H1 (cell line): ENCODE measurements at regions not wholly inside any gene's neighbourhood (a gene's known extent, or its start where the extent isn't known, plus 50 kb on each side); places are given as distances from the start of the nearest gene placed in this dataset.
A peak's percentile ranks its signal among the peaks of the same experiment; 100 is the strongest.

Experiments used
- CTCF ChIA-PET: fragments of 300-600 bp; sonication (Branson Sonifier 250); formaldehyde crosslinking; loops from one replicate; lab custom pipeline; 2021; ENCODE audit not compliant: partially characterized antibody; lab: Charles Lee
- POLR2A ChIA-PET: fragments of 300-600 bp; sonication (Branson Sonifier 250); formaldehyde crosslinking; loops from one replicate; lab custom pipeline; 2021; ENCODE audit warnings: inconsistent platforms; ENCODE audit not compliant: partially characterized antibody; lab: Charles Lee
- DNase-seq, 2 experiments: peaks; one replicate each; pipeline versions ENCODE4 v3.0.0 to v3.0.0-alpha.2; 2010 to 2022; ENCODE audit warnings: low spot score in 2 of 2, low read depth in 1 of 2, mixed read lengths in 1 of 2
- FAIRE-seq: peaks from 2 replicates; lab custom pipeline; 2011; peaks lifted over from hg19 to GRCh38; lab: Jason Lieb, UNC
- H2AFZ ChIP-seq: 2 replicates; pipeline ENCODE4 v1.8.1; 2012; ENCODE audit warnings: low read length, inconsistent platforms
- H2AK5ac ChIP-seq: 2 replicates; pipeline ENCODE4 v1.6.1; 2013; ENCODE audit warnings: low read depth, low read length
- H2BK120ac ChIP-seq: replicated peaks from 2 replicates; pipeline ENCODE3; 2013; ENCODE audit warnings: low read depth, low read length, inconsistent platforms
- H2BK12ac ChIP-seq: 2 replicates; pipeline ENCODE4 v1.6.1; 2013; ENCODE audit warnings: low read depth, low read length
- H2BK15ac ChIP-seq: 2 replicates; pipeline ENCODE4 v1.6.1; 2013; ENCODE audit warnings: low read length
- H2BK20ac ChIP-seq: 2 replicates; pipeline ENCODE4 v1.6.1; 2013; ENCODE audit warnings: low read length
- H2BK5ac ChIP-seq: 2 replicates; pipeline ENCODE4 v1.6.1; 2013; ENCODE audit warnings: low read depth, low read length
- H3K14ac ChIP-seq: 2 replicates; pipeline ENCODE4 v1.6.1; 2013; ENCODE audit warnings: inconsistent platforms; ENCODE audit not compliant: insufficient read length
- H3K18ac ChIP-seq: 2 replicates; pipeline ENCODE4 v1.6.1; 2013; ENCODE audit warnings: low read length; ENCODE audit errors: extremely low read depth
- H3K23ac ChIP-seq: 2 replicates; pipeline ENCODE4 v1.6.1; 2013; ENCODE audit warnings: inconsistent platforms; ENCODE audit not compliant: insufficient read length
- H3K23me2 ChIP-seq: 2 replicates; pipeline ENCODE4 v1.6.1; 2013; ENCODE audit warnings: low read depth, low read length
- H3K27ac ChIP-seq: 2 replicates; pipeline ENCODE4 v1.6.1; 2011; ENCODE audit warnings: low read depth, low read length, inconsistent platforms
- H3K27me3 ChIP-seq, 4 experiments: replicated peaks in 1 of 4; 1 replicate in 1 of 4; 2 replicates in 3 of 4; pipeline versions ENCODE4 v1.6.1 to v1.8.1; 2011 to 2013; ENCODE audit warnings: low read length in 3 of 4, mild to moderate bottlenecking in 3 of 4, inconsistent platforms in 2 of 4, mixed read lengths in 2 of 4, moderate library complexity in 1 of 4; ENCODE audit not compliant: control insufficient read depth in 3 of 4, insufficient read depth in 3 of 4; ENCODE audit errors: extremely low read depth in 1 of 4
- H3K36me3 ChIP-seq, 4 experiments: 2 replicates each; pipeline versions ENCODE4 v1.6.1 to v1.8.1; 2011 to 2013; ENCODE audit warnings: mild to moderate bottlenecking in 4 of 4, low read length in 3 of 4, moderate library complexity in 2 of 4, control low read depth in 1 of 4, inconsistent platforms in 1 of 4; ENCODE audit not compliant: insufficient read depth in 4 of 4, control insufficient read depth in 2 of 4
- H3K4ac ChIP-seq: replicated peaks from 2 replicates; pipeline ENCODE3; 2013; ENCODE audit warnings: low read length, low read depth, mixed read lengths, inconsistent platforms; ENCODE audit not compliant: insufficient read length
- H3K4me1 ChIP-seq, 4 experiments: replicated peaks in 1 of 4; 1 replicate in 1 of 4; 2 replicates in 3 of 4; pipeline versions ENCODE4 v1.6.1 to v1.8.1; 2011 to 2013; ENCODE audit warnings: low read length in 3 of 4, inconsistent platforms in 2 of 4, mixed read lengths in 1 of 4; ENCODE audit not compliant: insufficient read depth in 4 of 4, control insufficient read depth in 3 of 4
- H3K4me2 ChIP-seq, 2 experiments: 2 replicates each; pipeline versions ENCODE4 v1.6.1 to v1.8.1; 2011 to 2013; ENCODE audit warnings: low read depth in 2 of 2, low read length in 2 of 2, control low read depth in 1 of 2, inconsistent platforms in 1 of 2, mild to moderate bottlenecking in 1 of 2; ENCODE audit not compliant: insufficient read depth in 1 of 2
- H3K4me3 ChIP-seq, 4 experiments: fragments of 200-600, 300-600 bp in 1 of 4; sonication (generic), shearing (Covaris generic), sonication (Bioruptor Twin) in 1 of 4; 2 replicates each; pipeline versions ENCODE4 v1.5.1 to v1.8.1; 2011 to 2016; ENCODE audit warnings: low read length in 4 of 4, low read depth in 3 of 4, control low read depth in 2 of 4, inconsistent platforms in 2 of 4, mild to moderate bottlenecking in 2 of 4, mixed read lengths in 1 of 4, moderate library complexity in 1 of 4; ENCODE audit not compliant: insufficient read depth in 2 of 4; ENCODE audit errors: extremely low read depth in 1 of 4
- H3K56ac ChIP-seq: replicated peaks from 2 replicates; pipeline ENCODE3; 2013; ENCODE audit warnings: low read depth, mild to moderate bottlenecking, mixed read lengths, low read length, inconsistent platforms; ENCODE audit not compliant: insufficient read length
- H3K79me1 ChIP-seq: 2 replicates; pipeline ENCODE4 v1.6.1; 2013; ENCODE audit warnings: low read depth, low read length, control low read depth
- H3K79me2 ChIP-seq, 2 experiments: 2 replicates each; pipeline versions ENCODE4 v1.6.1 to v1.8.1; 2012 to 2013; ENCODE audit warnings: low read length in 2 of 2, mild to moderate bottlenecking in 2 of 2, inconsistent platforms in 1 of 2; ENCODE audit not compliant: insufficient read depth in 2 of 2, control insufficient read depth in 1 of 2
- H3K9ac ChIP-seq, 4 experiments: replicated peaks in 1 of 4; 1 replicate in 1 of 4; 2 replicates in 3 of 4; pipeline versions ENCODE4 v1.6.1 to v1.8.1; 2011 to 2013; ENCODE audit warnings: low read depth in 3 of 4, low read length in 3 of 4, control low read depth in 2 of 4, mild to moderate bottlenecking in 2 of 4, moderate library complexity in 2 of 4, inconsistent platforms in 1 of 4; ENCODE audit errors: extremely low read depth in 1 of 4
- H3K9me3 ChIP-seq, 2 experiments: 2 replicates each; pipeline versions ENCODE4 v1.6.1 to v1.8.1; 2012 to 2013; ENCODE audit warnings: mild to moderate bottlenecking in 2 of 2, moderate library complexity in 2 of 2, control low read depth in 1 of 2, inconsistent platforms in 1 of 2, low read depth in 1 of 2, low read length in 1 of 2, mixed read lengths in 1 of 2; ENCODE audit not compliant: insufficient read depth in 2 of 2
- H4K20me1 ChIP-seq, 2 experiments: replicated peaks in 1 of 2; 2 replicates each; pipeline versions ENCODE3 to v1.8.1; 2011 to 2013; ENCODE audit warnings: inconsistent platforms in 2 of 2, low read length in 2 of 2, mild to moderate bottlenecking in 1 of 2; ENCODE audit not compliant: insufficient read depth in 2 of 2, control insufficient read depth in 1 of 2
- H4K5ac ChIP-seq: 2 replicates; pipeline ENCODE4 v1.6.1; 2013; ENCODE audit warnings: low read length, low read depth, mixed read lengths, inconsistent platforms; ENCODE audit not compliant: insufficient read length
- H4K8ac ChIP-seq: 2 replicates; pipeline ENCODE4 v1.8.0; 2013; ENCODE audit warnings: mild to moderate bottlenecking, moderate library complexity, low read length, inconsistent platforms; ENCODE audit not compliant: insufficient read depth; ENCODE audit errors: extremely low read depth
- H4K91ac ChIP-seq: replicated peaks from 2 replicates; pipeline ENCODE3; 2013; ENCODE audit warnings: low read length, mixed read lengths, inconsistent platforms; ENCODE audit not compliant: insufficient read length
- CBX8 ChIP-seq: fragments of 300-800, 300-1000 bp; sonication (generic); IDR thresholded peaks from 2 replicates; pipeline ENCODE4 v1.7.1; 2016; ENCODE audit warnings: low read depth, low read length, borderline replicate concordance
- CTBP2 ChIP-seq: IDR thresholded peaks from 2 replicates; pipeline ENCODE4 v1.7.0; 2011; ENCODE audit warnings: borderline replicate concordance, mild to moderate bottlenecking, moderate library complexity, mixed read lengths, low read length; ENCODE audit not compliant: insufficient read depth, insufficient read length
- FOSL1 ChIP-seq: IDR thresholded peaks from 2 replicates; pipeline ENCODE4 v1.6.1; 2011; ENCODE audit warnings: mild to moderate bottlenecking, low read depth, low read length, moderate library complexity; ENCODE audit not compliant: insufficient read depth
- SP1 ChIP-seq: IDR thresholded peaks from 2 replicates; pipeline ENCODE4 v1.6.1; 2011; ENCODE audit warnings: low read depth, low read length
- WGBS, 2 experiments: shearing (Covaris generic) in 1 of 2; methylation state at CpG; one replicate each; pipeline versions ENCODE4 v1.1.6 to v1.1.7; 2013 to 2015; ENCODE audit warnings: low lambda C conversion rate in 2 of 2, mixed read lengths in 2 of 2, inconsistent platforms in 1 of 2, low coverage in 1 of 2, missing lambda C conversion rate in 1 of 2; ENCODE audit not compliant: insufficient replicate concordance in 2 of 2, insufficient coverage in 1 of 2, insufficient read length in 1 of 2; ENCODE audit errors: extremely low coverage in 1 of 2, missing lambda C conversion rate in 1 of 2; 5-methylcytosine and 5-hydroxymethylcytosine counted together
- TF ChIP-seq, protein P1 (sequence below): IDR thresholded peaks from 2 replicates; pipeline ENCODE4 v1.6.1; 2012; ENCODE audit warnings: inconsistent platforms

DNA sequence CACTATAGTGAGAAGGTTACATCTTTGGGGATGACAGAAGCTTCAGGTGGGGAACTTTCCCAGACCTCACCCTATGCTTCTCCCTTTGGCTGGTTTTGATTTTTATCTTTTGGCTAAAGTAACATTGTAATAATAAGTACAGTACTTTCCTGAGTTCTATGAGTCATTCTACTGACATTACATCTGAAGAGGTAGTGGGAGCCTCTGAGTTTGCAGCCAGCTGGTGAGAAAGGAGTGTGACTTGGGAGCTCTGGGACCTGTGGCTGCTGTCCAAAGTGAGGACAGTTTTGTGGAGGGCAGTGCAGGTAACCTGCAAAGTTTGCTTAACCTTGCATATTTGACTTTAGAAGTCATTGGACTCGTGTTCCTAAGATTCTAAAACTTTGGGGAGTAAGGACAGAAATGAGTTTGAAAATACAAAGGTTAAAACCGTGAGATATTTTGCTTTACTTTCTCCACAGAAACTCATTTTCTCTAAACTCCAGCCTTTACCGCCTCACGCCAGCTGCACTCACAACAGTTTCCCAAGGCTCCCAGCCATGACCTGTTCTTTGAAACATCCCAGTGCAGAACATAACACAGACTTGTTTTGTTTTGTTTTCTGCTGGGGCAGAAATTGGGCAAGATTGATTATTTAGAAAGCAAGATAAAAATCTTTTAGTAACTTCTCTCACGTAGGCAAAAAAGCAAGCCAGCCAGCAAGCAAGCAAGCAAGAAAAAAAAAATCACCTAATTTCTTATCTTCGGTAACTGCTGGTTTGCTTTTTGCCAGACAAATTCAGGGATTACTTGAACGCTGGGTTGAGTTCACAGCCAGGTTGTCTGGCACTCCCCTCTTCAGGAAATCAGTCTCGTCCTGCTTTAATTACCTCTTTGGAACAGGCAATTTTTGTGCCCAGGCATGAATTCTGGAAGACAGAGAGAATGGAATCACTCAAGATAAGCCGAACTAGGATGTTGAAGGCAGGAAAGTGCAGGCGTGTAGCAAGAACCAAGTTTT, 478.3 kb upstream of the ISX start:
- H3K79me2 ChIP-seq = no peaks in the 10 kb centered on the region
- no peak overlapping the region for H3K23ac ChIP-seq
- no peak overlapping the region for H3K4me2 ChIP-seq
- H2BK120ac ChIP-seq = no peak overlapping the region
- POLR2A ChIA-PET = no interaction called here
- H3K23me2 ChIP-seq = no peaks in the 10 kb centered on the region
- no peak overlapping the region for H3K27ac ChIP-seq
- 0 out of 2 replicates have a peak overlapping the region, but pooled peaks have one; percentile 0 for H2BK15ac ChIP-seq
- no peak overlapping the region for H4K5ac ChIP-seq
- DNase-seq (no peak), FAIRE-seq (no peak)
- H3K56ac ChIP-seq = no peak overlapping the region
- H2BK5ac ChIP-seq = no peak overlapping the region
- CTCF ChIA-PET = interaction anchor here (0.6 kb wide), 2 partner anchors 168 to 568 kb away, joined by 3 read pairs; no protein-coding TSS in a partner anchor
- no peaks in the 10 kb centered on the region; a peak in 1 of 4 replicates for H3K9me3 ChIP-seq
- H2AK5ac ChIP-seq = no peak overlapping the region
- TF ChIP-seq FOSL1 (no peak), SP1 (no peak), CTBP2 (no peak), CBX8 (no peak)
- TF ChIP-seq, protein P1, sequence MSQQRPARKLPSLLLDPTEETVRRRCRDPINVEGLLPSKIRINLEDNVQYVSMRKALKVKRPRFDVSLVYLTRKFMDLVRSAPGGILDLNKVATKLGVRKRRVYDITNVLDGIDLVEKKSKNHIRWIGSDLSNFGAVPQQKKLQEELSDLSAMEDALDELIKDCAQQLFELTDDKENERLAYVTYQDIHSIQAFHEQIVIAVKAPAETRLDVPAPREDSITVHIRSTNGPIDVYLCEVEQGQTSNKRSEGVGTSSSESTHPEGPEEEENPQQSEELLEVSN = no peak
- no peak overlapping the region for H2BK12ac ChIP-seq
- 75% methylated on average over 10 of the region's 10 CpGs; no CpG with 5 or more reads in 1 of the 2 experiments for WGBS, 2 experiments
- H2BK20ac ChIP-seq = no peak overlapping the region
- no peak overlapping the region; a peak in 1 of 7 replicates for H3K9ac ChIP-seq
- peaks cover 0 to 4% (median 2%) of the 10 kb centered on the region in 4 experiments; a peak in 1 of 7 replicates for H3K4me1 ChIP-seq
- no peaks in the 10 kb centered on the region for H3K27me3 ChIP-seq
- H2AFZ ChIP-seq = no peak overlapping the region
- H4K20me1 ChIP-seq = no peaks in the 10 kb centered on the region
- no peaks in the 10 kb centered on the region for H3K36me3 ChIP-seq
- H3K79me1 ChIP-seq = no peaks in the 10 kb centered on the region
- H3K14ac ChIP-seq = no peak overlapping the region
- no peak overlapping the region for H3K4ac ChIP-seq
- H4K91ac ChIP-seq = no peak overlapping the region
- H3K4me3 ChIP-seq = no peak overlapping the region
- no peak overlapping the region for H4K8ac ChIP-seq
- no peak overlapping the region for H3K18ac ChIP-seq
